Activated CD4-positive, CD25-positive, alpha-beta regulatory T cell treated with anti-CD3 and anti-CD28 coated beads, Interleukin-2, amount 50 U/mL, for 24 hours (primary cell): ENCODE measurements at regions not wholly inside any gene's neighbourhood (a gene's known extent, or its start where the extent isn't known, plus 50 kb on each side); places are given as distances from the start of the nearest gene placed in this dataset.

Experiments
- ATAC-seq, 2 donors: fragments of 150-1000 bp; cut with Tn5 transposase; one replicate each; pipeline ENCODE4 v1.10.0; 2021; ENCODE audit warnings: mild to moderate bottlenecking in 1 of 2, moderate library complexity in 1 of 2

- no peak for ATAC-seq
These were observed 119.3 kb upstream of the BACE2 start for GRCh38 chr21:41048623-41049022.

GRCh38 chr21:41052820-41053555 is 115.0 kb upstream of the BACE2 start:
- no peak for ATAC-seq

GRCh38 chr21:41054018-41054578 is 113.9 kb upstream of the BACE2 start:
- no peak for ATAC-seq

GRCh38 chr21:41055266-41055665 is 112.7 kb upstream of the BACE2 start:
- ATAC-seq: no peak

- no peak for ATAC-seq
These were observed 108.1 kb upstream of the BACE2 start for GRCh38 chr21:41059871-41060270.

GRCh38 chr21:41061701-41062100 is 106.3 kb upstream of the BACE2 start:
- ATAC-seq: no peak

- no peak for ATAC-seq
These were observed 103.6 kb upstream of the BACE2 start for GRCh38 chr21:41064334-41064791.

- ATAC-seq: no peak
These were observed 103.0 kb upstream of the BACE2 start for GRCh38 chr21:41064951-41065350.

- ATAC-seq: no peak
These were observed 102.4 kb upstream of the BACE2 start for GRCh38 chr21:41065539-41065938.

GRCh38 chr21:41066086-41066938 is 101.6 kb upstream of the BACE2 start:
- no peak for ATAC-seq

- no peak for ATAC-seq
These were observed 100.3 kb upstream of the BACE2 start for GRCh38 chr21:41067709-41068108.

- no peak for ATAC-seq
These were observed 99.5 kb upstream of the BACE2 start for GRCh38 chr21:41068496-41068895.

GRCh38 chr21:41068967-41069642 is 98.9 kb upstream of the BACE2 start:
- peak; percentile 55 to 64 for ATAC-seq

GRCh38 chr21:41070284-41070683 is 97.7 kb upstream of the BACE2 start:
- ATAC-seq: no peak

- ATAC-seq: no peak
These were observed 96.4 kb upstream of the BACE2 start for GRCh38 chr21:41071258-41072171.

GRCh38 chr21:41073558-41073957 is 94.4 kb upstream of the BACE2 start:
- ATAC-seq: no peak

- ATAC-seq: no peak
These were observed 93.4 kb upstream of the BACE2 start for GRCh38 chr21:41074396-41075184.

- ATAC-seq: no peak
These were observed 92.3 kb upstream of the BACE2 start for GRCh38 chr21:41075656-41076055.

- ATAC-seq: no peak
These were observed 91.9 kb upstream of the BACE2 start for GRCh38 chr21:41076064-41076463.

- ATAC-seq: no peak
These were observed 88.8 kb upstream of the BACE2 start for GRCh38 chr21:41079159-41079558.

- no peak for ATAC-seq
These were observed 87.4 kb upstream of the BACE2 start for GRCh38 chr21:41080485-41081121.
